B cell (primary cell): ENCODE measurements at regions not wholly inside any gene's neighbourhood (a gene's known extent, or its start where the extent isn't known, plus 50 kb on each side); places are given as distances from the start of the nearest gene placed in this dataset.

Source experiments
- ATAC-seq: fragments of 200-7000 bp; cut with Tn5 transposase; one replicate; pipeline ENCODE4 v1.10.0; 2021; ENCODE audit warnings: low read depth, mild to moderate bottlenecking, moderate number of reproducible peaks, moderate library complexity
- CTCF ChIA-PET: fragments of 350-600 bp; sonication (Branson Sonifier 250); formaldehyde crosslinking; loops from one replicate; lab custom pipeline; 2021; ENCODE audit warnings: antibody characterized with exemption, inconsistent platforms; lab: Charles Lee
- POLR2A ChIA-PET: fragments of 350-600 bp; sonication (Branson Sonifier 250); formaldehyde crosslinking; loops from one replicate; lab custom pipeline; 2021; ENCODE audit warnings: antibody characterized with exemption; lab: Charles Lee
- DNase-seq: peaks from one replicate; pipeline ENCODE4 v3.0.0; 2013
- H2AFZ ChIP-seq: 2 replicates; pipeline ENCODE4 v1.6.1; 2012; ENCODE audit warnings: mild to moderate bottlenecking, low read depth, low read length; ENCODE audit not compliant: insufficient read depth, poor library complexity, severe bottlenecking
- H3K27ac ChIP-seq, 2 donors: 1 replicate in 1 of 2; 2 replicates in 1 of 2; pipeline ENCODE4 v1.5.1; 2012 to 2013; ENCODE audit warnings: low read length in 2 of 2, mild to moderate bottlenecking in 2 of 2, moderate library complexity in 1 of 2
- H3K27me3 ChIP-seq, 4 experiments: fragments of 200-600 bp in 1 of 4; sonication (generic) in 1 of 4; replicated peaks in 1 of 4; 1 replicate in 2 of 4; 2 replicates in 2 of 4; pipeline versions ENCODE4 v1.6.1 to v1.7.0; 2013 to 2016; ENCODE audit warnings: low read length in 3 of 4, mild to moderate bottlenecking in 2 of 4, mixed read lengths in 1 of 4, moderate library complexity in 1 of 4; ENCODE audit not compliant: insufficient read depth in 4 of 4, control insufficient read depth in 3 of 4; ENCODE audit errors: control extremely low read depth in 1 of 4
- H3K36me3 ChIP-seq, 2 experiments: replicated peaks in 1 of 2; 1 replicate in 1 of 2; 2 replicates in 1 of 2; pipeline versions ENCODE4 v1.6.1 to v1.7.1; 2013; ENCODE audit warnings: low read length in 1 of 2; ENCODE audit not compliant: insufficient read depth in 2 of 2, control insufficient read depth in 1 of 2; ENCODE audit errors: control extremely low read depth in 1 of 2, extremely low read depth in 1 of 2
- H3K4me1 ChIP-seq, 2 donors: fragments of 200-600 bp in 1 of 2; sonication (generic) in 1 of 2; 1 replicate in 1 of 2; 2 replicates in 1 of 2; pipeline versions ENCODE4 v1.5.1 to v1.6.1; 2013 to 2017; ENCODE audit warnings: low read length in 2 of 2; ENCODE audit not compliant: control insufficient read depth in 2 of 2, insufficient read depth in 2 of 2
- H3K4me2 ChIP-seq: replicated peaks from 2 replicates; pipeline ENCODE3; 2012; ENCODE audit warnings: mild to moderate bottlenecking, low read depth, low read length; ENCODE audit not compliant: poor library complexity, severe bottlenecking
- H3K4me3 ChIP-seq, 5 experiments: fragments of 200-600 bp in 1 of 5; sonication (generic) in 1 of 5; 1 replicate in 3 of 5; 2 replicates in 2 of 5; pipeline versions ENCODE4 v1.5.1 to v1.7.0; 2011 to 2016; ENCODE audit warnings: low read length in 4 of 5, mild to moderate bottlenecking in 4 of 5, low read depth in 2 of 5, control low read depth in 1 of 5, moderate library complexity in 1 of 5; ENCODE audit not compliant: insufficient read depth in 1 of 5; ENCODE audit errors: control extremely low read depth in 1 of 5, extremely low read depth in 1 of 5
- H3K79me2 ChIP-seq: fragments of 200-600 bp; sonication (generic); one replicate; pipeline ENCODE4 v1.6.0; 2016; ENCODE audit warnings: low read length; ENCODE audit not compliant: control insufficient read depth, insufficient read depth
- H3K9ac ChIP-seq: fragments of 200-600 bp; sonication (generic); 2 replicates; pipeline ENCODE4 v1.6.1; 2017; ENCODE audit warnings: mild to moderate bottlenecking, low read length, moderate library complexity
- H3K9me3 ChIP-seq, 3 donors: one replicate each; pipeline versions ENCODE4 v1.6.1 to v1.7.1; 2013; ENCODE audit warnings: low read length in 2 of 3; ENCODE audit not compliant: control insufficient read depth in 2 of 3, insufficient read depth in 1 of 3; ENCODE audit errors: control extremely low read depth in 1 of 3
- H4K20me1 ChIP-seq: 2 replicates; pipeline ENCODE4 v1.6.0; 2012; ENCODE audit warnings: mild to moderate bottlenecking, low read length; ENCODE audit not compliant: insufficient read depth, control insufficient read depth, poor library complexity, severe bottlenecking
- H3K27ac Mint-ChIP-seq: one replicate; pipeline ENCODE4 v1.8.0; 2021; ENCODE audit warnings: mixed read lengths
- H3K27me3 Mint-ChIP-seq: one replicate; pipeline ENCODE4 v1.8.0; 2021; ENCODE audit warnings: mixed read lengths
- H3K4me1 Mint-ChIP-seq: one replicate; pipeline ENCODE4 v1.8.0; 2021; ENCODE audit warnings: mixed read lengths
- H3K4me3 Mint-ChIP-seq: one replicate; pipeline ENCODE4 v1.8.0; 2021; ENCODE audit warnings: mixed read lengths
- H3K9me3 Mint-ChIP-seq: one replicate; pipeline ENCODE4 v1.8.0; 2022; ENCODE audit warnings: mixed read lengths; ENCODE audit not compliant: insufficient read depth
- CTCF ChIP-seq: fragments of 200-600 bp; IDR thresholded peaks from one replicate; pipeline ENCODE4 v1.8.0; 2022; ENCODE audit warnings: antibody characterized with exemption, mild to moderate bottlenecking
- EZH2 ChIP-seq: IDR thresholded peaks from 2 replicates; pipeline ENCODE4 v1.6.1; 2012; ENCODE audit warnings: borderline replicate concordance, low read depth, mild to moderate bottlenecking, moderate library complexity, low read length; ENCODE audit not compliant: insufficient read depth, poor library complexity, severe bottlenecking
- WGBS: methylation state at CpG from one replicate; pipeline ENCODE4 v1.1.5; 2013; ENCODE audit warnings: missing lambda C conversion rate; ENCODE audit not compliant: insufficient coverage; 5-methylcytosine and 5-hydroxymethylcytosine counted together
- intact Hi-C: fragments of 100-400 bp; cut with micrococcal nuclease; formaldehyde crosslinking; loops from one replicate; pipeline ENCODE4 v1.10.0; 2022

GRCh38 chr21:16891821-16892220 lies 621.0 kb upstream of the CXADR start:
- Mint-ChIP-seq H3K9me3 (no peaks in the 10 kb centered on the region), H3K4me3 (no peak overlapping the region), H3K27ac (no peak overlapping the region), H3K27me3 (no peaks in the 10 kb centered on the region), H3K4me1 (no peaks in the 10 kb centered on the region)
- no peaks in the 10 kb centered on the region for H3K27me3 ChIP-seq
- ATAC-seq (no peak), DNase-seq (no peak)
- H3K79me2 ChIP-seq = no peaks in the 10 kb centered on the region
- intact Hi-C loops = no loop called here
- no peaks in the 10 kb centered on the region for H4K20me1 ChIP-seq
- TF ChIP-seq CTCF = no peak
- TF ChIP-seq EZH2 = no peak
- H3K4me2 ChIP-seq = no peak overlapping the region
- no peak overlapping the region for H3K4me3 ChIP-seq
- no peaks in the 10 kb centered on the region for H3K36me3 ChIP-seq
- WGBS = 100% methylated on average over 1 of the region's 1 CpG
- CTCF ChIA-PET = no interaction called here
- no peaks in the 10 kb centered on the region for H3K9me3 ChIP-seq
- no peak overlapping the region for H3K9ac ChIP-seq
- H3K27ac ChIP-seq = no peak overlapping the region
- POLR2A ChIA-PET = no interaction called here
- no peak overlapping the region for H2AFZ ChIP-seq
- H3K4me1 ChIP-seq = no peaks in the 10 kb centered on the region

- H3K9me3 Mint-ChIP-seq = peaks cover 4% of the 10 kb centered on the region
- no peak for TF ChIP-seq EZH2
- TF ChIP-seq CTCF = no peak
- intact Hi-C loops = no loop called here
- H3K36me3 ChIP-seq = no peaks in the 10 kb centered on the region
- no peak for DNase-seq
- H2AFZ ChIP-seq = no peak overlapping the region
- CTCF ChIA-PET = no interaction called here
- no peaks in the 10 kb centered on the region for H3K4me1 ChIP-seq
- H3K27me3 ChIP-seq = no peaks in the 10 kb centered on the region
- H3K79me2 ChIP-seq = no peaks in the 10 kb centered on the region
- H3K9ac ChIP-seq = no peak overlapping the region
- H3K4me3 Mint-ChIP-seq = no peak overlapping the region
- no peak overlapping the region for H3K4me2 ChIP-seq
- H3K4me3 ChIP-seq = no peak overlapping the region
- H3K27ac ChIP-seq = no peak overlapping the region
- POLR2A ChIA-PET = no interaction called here
- no peaks in the 10 kb centered on the region for H3K4me1 Mint-ChIP-seq
- whole genome bisulfite sequencing = no CpG with 5 or more reads among the region's 1 CpG
- H3K27me3 Mint-ChIP-seq = no peaks in the 10 kb centered on the region
- peaks cover 0 to 3% (median 0%) of the 10 kb centered on the region in 3 donors for H3K9me3 ChIP-seq
- no peak for ATAC-seq
- H4K20me1 ChIP-seq = no peaks in the 10 kb centered on the region
- no peak overlapping the region for H3K27ac Mint-ChIP-seq
Measured at GRCh38 chr21:16900685-16901084, 612.2 kb upstream of the CXADR start.
